ENCODE measurements at regions not wholly inside any gene's neighbourhood (a gene's known extent, or its start where the extent isn't known, plus 50 kb on each side); places are given as distances from the start of the nearest gene placed in this dataset.
"Not testable (repeated sequence)": the region's sequence is repeated elsewhere in the genome, so short reads cannot be mapped to it uniquely, and the experiment has no call there.

- no peak overlapping the region for H3K4me3 ChIP-seq (ENCODE audit: low read length)
- DNase-seq (ENCODE audit: low read depth, low spot score) = no peak
Observed at GRCh38 chr9:12363439-12363838, 329.7 kb upstream of the TYRP1 start.

- no peak overlapping the region for H3K4me3 ChIP-seq (ENCODE audit: low read length)
- no peak for DNase-seq (ENCODE audit: low read depth, low spot score)
Observed at GRCh38 chr9:12368569-12368968, 324.6 kb upstream of the TYRP1 start.

- no peak overlapping the region for H3K4me3 ChIP-seq (ENCODE audit: low read length)
- no peak for DNase-seq (ENCODE audit: low read depth, low spot score)
Observed at GRCh38 chr9:12391839-12392509, 301.2 kb upstream of the TYRP1 start.

- no peak overlapping the region for H3K4me3 ChIP-seq (ENCODE audit: low read length)
- no peak for DNase-seq (ENCODE audit: low read depth, low spot score)
Observed at GRCh38 chr9:12394105-12394504, 299.1 kb upstream of the TYRP1 start.

GRCh38 chr9:12403721-12404120, 289.5 kb upstream of the TYRP1 start:
- H3K4me3 ChIP-seq (ENCODE audit: low read length) = no peak overlapping the region
- no peak for DNase-seq (ENCODE audit: low read depth, low spot score)

- H3K4me3 ChIP-seq (ENCODE audit: low read length) = no peak overlapping the region
- no peak for DNase-seq (ENCODE audit: low read depth, low spot score)
Observed at GRCh38 chr9:12413986-12414385, 279.2 kb upstream of the TYRP1 start.

- no peak overlapping the region for H3K4me3 ChIP-seq (ENCODE audit: low read length)
- DNase-seq (ENCODE audit: low read depth, low spot score) = no peak
Observed at GRCh38 chr9:12414514-12414913, 278.7 kb upstream of the TYRP1 start.

- no peak for DNase-seq (ENCODE audit: low read depth, low spot score)
- H3K4me3 ChIP-seq (ENCODE audit: low read length) = no peak overlapping the region
Observed at GRCh38 chr9:12415361-12415760, 277.8 kb upstream of the TYRP1 start.

GRCh38 chr9:12416716-12417115, 276.5 kb upstream of the TYRP1 start:
- no peak for DNase-seq (ENCODE audit: low read depth, low spot score)
- no peak overlapping the region for H3K4me3 ChIP-seq (ENCODE audit: low read length)

GRCh38 chr9:12424243-12424642, 268.9 kb upstream of the TYRP1 start:
- no peak overlapping the region for H3K4me3 ChIP-seq (ENCODE audit: low read length)
- no peak for DNase-seq (ENCODE audit: low read depth, low spot score)

- DNase-seq (ENCODE audit: low read depth, low spot score) = peak; percentile 4
- H3K4me3 ChIP-seq (ENCODE audit: low read length) = no peak overlapping the region
Observed at GRCh38 chr9:12425878-12426864, 267.0 kb upstream of the TYRP1 start.

GRCh38 chr9:12439267-12439666, 253.9 kb upstream of the TYRP1 start:
- H3K4me3 ChIP-seq (ENCODE audit: low read length) = no peak overlapping the region
- DNase-seq (ENCODE audit: low read depth, low spot score) = no peak

- DNase-seq (ENCODE audit: low read depth, low spot score); H3K4me3 ChIP-seq (ENCODE audit: low read length): not testable (repeated sequence)
Observed at GRCh38 chr9:12441080-12441479, 252.1 kb upstream of the TYRP1 start.

GRCh38 chr9:12441506-12441905, 251.7 kb upstream of the TYRP1 start:
- DNase-seq (ENCODE audit: low read depth, low spot score) = no peak
- H3K4me3 ChIP-seq (ENCODE audit: low read length) = no peak overlapping the region

- DNase-seq (ENCODE audit: low read depth, low spot score) = no peak
- H3K4me3 ChIP-seq (ENCODE audit: low read length) = no peak overlapping the region
Observed at GRCh38 chr9:12448246-12448645, 244.9 kb upstream of the TYRP1 start.

GRCh38 chr9:12457237-12457636, 235.9 kb upstream of the TYRP1 start:
- DNase-seq (ENCODE audit: low read depth, low spot score) = no peak
- H3K4me3 ChIP-seq (ENCODE audit: low read length) = no peak overlapping the region

GRCh38 chr9:12461763-12462460, 231.3 kb upstream of the TYRP1 start:
- no peak for DNase-seq (ENCODE audit: low read depth, low spot score)
- no peak overlapping the region for H3K4me3 ChIP-seq (ENCODE audit: low read length)

- H3K4me3 ChIP-seq (ENCODE audit: low read length) = no peak overlapping the region
- DNase-seq (ENCODE audit: low read depth, low spot score) = no peak
Observed at GRCh38 chr9:12462861-12463260, 230.3 kb upstream of the TYRP1 start.

GRCh38 chr9:12463641-12464040, 229.5 kb upstream of the TYRP1 start:
- H3K4me3 ChIP-seq (ENCODE audit: low read length) = no peak overlapping the region
- DNase-seq (ENCODE audit: low read depth, low spot score) = no peak

- H3K4me3 ChIP-seq (ENCODE audit: low read length) = no peak overlapping the region
- DNase-seq (ENCODE audit: low read depth, low spot score) = no peak
Observed at GRCh38 chr9:12464400-12464799, 228.8 kb upstream of the TYRP1 start.

Data from Jurkat, Clone E6-1 (cell line).